Prostate gland (tissue), 2 donors: ENCODE measurements at regions not wholly inside any gene's neighbourhood (a gene's known extent, or its start where the extent isn't known, plus 50 kb on each side); places are given as distances from the start of the nearest gene placed in this dataset.

Source experiments
- DNase-seq: peaks from one replicate; pipeline ENCODE4 v3.0.0-alpha.2; 2019; ENCODE audit warnings: low spot score
- H3K27ac ChIP-seq, 2 donors: fragments of 200-600 bp; sonication (generic); 2 replicates each; pipeline ENCODE4 v1.5.1; 2017 to 2019
- H3K27me3 ChIP-seq: fragments of 200-600 bp; sonication (generic); replicated peaks from 2 replicates; pipeline ENCODE4 v1.5.1; 2019; ENCODE audit not compliant: insufficient read depth
- H3K36me3 ChIP-seq, 2 donors: fragments of 200-600 bp; sonication (generic); 1 replicate in 1 of 2; 2 replicates in 1 of 2; pipeline versions ENCODE4 v1.5.1 to v1.8.1; 2017 to 2019
- H3K4me1 ChIP-seq: fragments of 200-600 bp; sonication (generic); replicated peaks from 2 replicates; pipeline ENCODE4 v1.5.1; 2019
- H3K4me3 ChIP-seq, 2 donors: fragments of 200-600 bp; sonication (generic); 2 replicates each; pipeline ENCODE4 v1.5.1; 2017 to 2019
- H3K9me3 ChIP-seq: fragments of 200-600 bp; sonication (generic); 2 replicates; pipeline ENCODE4 v1.5.1; 2017
- CTCF ChIP-seq, 4 experiments: fragments of 200-600 bp in 2 of 4; fragments of 450-650 bp in 2 of 4; sonication (generic) in 2 of 4; IDR thresholded peaks; 1 replicate in 3 of 4; 2 replicates in 1 of 4; pipeline ENCODE4 v1.5.1; 2016 to 2019; ENCODE audit warnings: antibody characterized with exemption in 4 of 4, mild to moderate bottlenecking in 2 of 4, moderate library complexity in 2 of 4
- POLR2A ChIP-seq: fragments of 450-650 bp; IDR thresholded peaks from one replicate; pipeline ENCODE4 v1.6.1; 2016; ENCODE audit warnings: antibody characterized with exemption, mild to moderate bottlenecking
- POLR2AphosphoS5 ChIP-seq: sonication (generic); formaldehyde crosslinking; IDR thresholded peaks from one replicate; pipeline ENCODE4 v1.6.1; 2017; ENCODE audit warnings: antibody characterized with exemption
- WGBS: methylation state at CpG from one replicate; pipeline ENCODE4 v1.1.5; 2018; 5-methylcytosine and 5-hydroxymethylcytosine counted together
- intact Hi-C: fragments of 100-400 bp; cut with DNase I; formaldehyde crosslinking; loops from one replicate; pipeline ENCODE4 v1.14.2; 2022

DNA sequence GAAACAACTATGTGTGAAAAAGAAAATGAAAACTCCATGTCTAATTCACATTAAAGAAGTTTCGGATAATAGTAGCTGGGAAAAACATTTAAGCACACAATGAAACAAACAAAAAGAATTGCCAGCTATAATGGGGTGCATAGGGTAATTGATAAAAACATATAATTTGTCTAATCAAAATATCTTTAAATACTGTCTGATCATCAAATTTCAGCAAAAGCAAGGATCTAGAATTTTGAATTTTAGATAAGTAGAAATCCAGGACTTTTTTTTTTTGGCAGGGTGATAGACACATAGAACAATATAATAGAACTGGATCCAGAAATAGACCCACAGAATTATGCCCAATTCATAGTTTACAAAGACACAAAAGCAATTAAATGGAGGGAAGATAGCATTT, 585.0 kb downstream of the TAF11L14 start:
- no peaks in the 10 kb centered on the region for H3K27me3 ChIP-seq
- TF ChIP-seq POLR2A (no peak), POLR2AphosphoS5 (no peak), CTCF (IDR thresholded peaks at IDR 0.05) (no peak)
- H3K9me3 ChIP-seq: no peaks in the 10 kb centered on the region
- no peak for DNase-seq
- intact Hi-C loops: no loop called here
- H3K36me3 ChIP-seq: no peaks in the 10 kb centered on the region
- no peak overlapping the region for H3K27ac ChIP-seq
- WGBS: 93% methylated on average over 1 of the region's 1 CpG
- H3K4me3 ChIP-seq: no peak overlapping the region
- no peaks in the 10 kb centered on the region for H3K4me1 ChIP-seq

- H3K27me3 ChIP-seq: no peaks in the 10 kb centered on the region
- intact Hi-C loops: no loop called here
- no peak overlapping the region for H3K4me3 ChIP-seq
- H3K36me3 ChIP-seq: no peaks in the 10 kb centered on the region
- no peaks in the 10 kb centered on the region for H3K9me3 ChIP-seq
- no peaks in the 10 kb centered on the region for H3K4me1 ChIP-seq
- TF ChIP-seq CTCF (IDR thresholded peaks at IDR 0.05): no peak
- no peak for TF ChIP-seq POLR2AphosphoS5
- TF ChIP-seq POLR2A: no peak
- 90% methylated on average over 1 of the region's 1 CpG for WGBS
- H3K27ac ChIP-seq: no peak overlapping the region
- no peak for DNase-seq
Measured at GRCh38 chr5:18220631-18221030, 586.4 kb downstream of the TAF11L14 start.

- Histone ChIP-seq H3K27me3 (no peaks in the 10 kb centered on the region), H3K4me1 (no peaks in the 10 kb centered on the region), H3K4me3 (no peak overlapping the region), H3K36me3 (no peaks in the 10 kb centered on the region), H3K27ac (no peak overlapping the region), H3K9me3 (no peaks in the 10 kb centered on the region)
- intact Hi-C loops: no loop called here
- no peak for DNase-seq
- no peak for TF ChIP-seq POLR2AphosphoS5
- no peak for TF ChIP-seq CTCF (IDR thresholded peaks at IDR 0.05)
- TF ChIP-seq POLR2A: no peak
Measured at GRCh38 chr5:18236386-18236785, 602.1 kb downstream of the TAF11L14 start.

- DNase-seq: no peak
- intact Hi-C loops: no loop called here
- no peaks in the 10 kb centered on the region for H3K9me3 ChIP-seq
- no peaks in the 10 kb centered on the region for H3K4me1 ChIP-seq
- H3K27ac ChIP-seq: no peak overlapping the region
- H3K36me3 ChIP-seq: no peaks in the 10 kb centered on the region
- no peaks in the 10 kb centered on the region for H3K27me3 ChIP-seq
- H3K4me3 ChIP-seq: no peak overlapping the region
- WGBS: 70% methylated on average over 2 of the region's 2 CpGs
- TF ChIP-seq POLR2A (no peak), POLR2AphosphoS5 (no peak), CTCF (IDR thresholded peaks at IDR 0.05) (no peak)
Measured at GRCh38 chr5:18238321-18238720, 604.1 kb downstream of the TAF11L14 start.

GRCh38 chr5:18240971-18241370, 606.7 kb downstream of the TAF11L14 start:
- H3K27ac ChIP-seq: no peak overlapping the region
- H3K9me3 ChIP-seq: no peaks in the 10 kb centered on the region
- no peaks in the 10 kb centered on the region for H3K36me3 ChIP-seq
- H3K4me1 ChIP-seq: no peaks in the 10 kb centered on the region
- no peak overlapping the region for H3K4me3 ChIP-seq
- no peak for TF ChIP-seq POLR2A
- TF ChIP-seq POLR2AphosphoS5: no peak
- no peak for TF ChIP-seq CTCF (IDR thresholded peaks at IDR 0.05)
- intact Hi-C loops: no loop called here
- no peaks in the 10 kb centered on the region for H3K27me3 ChIP-seq
- WGBS: 73% methylated on average over 1 of the region's 1 CpG
- DNase-seq: no peak
